ENCODE measurements at regions not wholly inside any gene's neighbourhood (a gene's known extent, or its start where the extent isn't known, plus 50 kb on each side); places are given as distances from the start of the nearest gene placed in this dataset.

DNA sequence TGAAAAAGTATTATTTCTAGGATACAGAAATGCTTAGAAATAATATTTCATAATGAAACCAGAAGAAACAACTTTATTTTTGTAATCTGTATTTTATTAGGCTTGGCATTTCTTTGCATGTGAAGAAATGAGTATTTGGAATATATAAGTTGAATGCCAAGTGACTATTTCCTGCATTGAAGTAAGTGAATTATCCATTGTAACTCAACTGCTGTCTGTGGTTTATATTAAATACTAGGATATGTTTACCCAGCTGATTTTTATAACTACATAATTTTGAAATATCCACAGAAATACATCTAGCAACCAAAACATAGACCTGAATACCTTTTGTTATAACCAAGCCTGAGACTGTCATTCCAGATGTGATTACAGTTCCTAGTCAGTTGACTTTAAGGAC is 207.6 kb downstream of the THBS2 start:
- Histone ChIP-seq H3K4me3 (no peak overlapping the region), H3K27ac (no peak overlapping the region), H3K36me3 (no peaks in the 10 kb centered on the region), H3K9me3 (no peaks in the 10 kb centered on the region), H3K4me1 (peaks cover 0 to 17% (median 0%) of the 10 kb centered on the region in 3 donors), H3K27me3 (no peaks in the 10 kb centered on the region)
- TF ChIP-seq, protein P1, sequence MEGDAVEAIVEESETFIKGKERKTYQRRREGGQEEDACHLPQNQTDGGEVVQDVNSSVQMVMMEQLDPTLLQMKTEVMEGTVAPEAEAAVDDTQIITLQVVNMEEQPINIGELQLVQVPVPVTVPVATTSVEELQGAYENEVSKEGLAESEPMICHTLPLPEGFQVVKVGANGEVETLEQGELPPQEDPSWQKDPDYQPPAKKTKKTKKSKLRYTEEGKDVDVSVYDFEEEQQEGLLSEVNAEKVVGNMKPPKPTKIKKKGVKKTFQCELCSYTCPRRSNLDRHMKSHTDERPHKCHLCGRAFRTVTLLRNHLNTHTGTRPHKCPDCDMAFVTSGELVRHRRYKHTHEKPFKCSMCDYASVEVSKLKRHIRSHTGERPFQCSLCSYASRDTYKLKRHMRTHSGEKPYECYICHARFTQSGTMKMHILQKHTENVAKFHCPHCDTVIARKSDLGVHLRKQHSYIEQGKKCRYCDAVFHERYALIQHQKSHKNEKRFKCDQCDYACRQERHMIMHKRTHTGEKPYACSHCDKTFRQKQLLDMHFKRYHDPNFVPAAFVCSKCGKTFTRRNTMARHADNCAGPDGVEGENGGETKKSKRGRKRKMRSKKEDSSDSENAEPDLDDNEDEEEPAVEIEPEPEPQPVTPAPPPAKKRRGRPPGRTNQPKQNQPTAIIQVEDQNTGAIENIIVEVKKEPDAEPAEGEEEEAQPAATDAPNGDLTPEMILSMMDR (IDR thresholded peaks at IDR 0.05) = no peak
- no peak for TF ChIP-seq EP300 (IDR thresholded peaks at IDR 0.05)
- no peak for TF ChIP-seq POLR2A (IDR thresholded peaks at IDR 0.05)
- TF ChIP-seq POLR2AphosphoS5 (IDR thresholded peaks at IDR 0.05) = no peak
- no peak for ATAC-seq

DNA sequence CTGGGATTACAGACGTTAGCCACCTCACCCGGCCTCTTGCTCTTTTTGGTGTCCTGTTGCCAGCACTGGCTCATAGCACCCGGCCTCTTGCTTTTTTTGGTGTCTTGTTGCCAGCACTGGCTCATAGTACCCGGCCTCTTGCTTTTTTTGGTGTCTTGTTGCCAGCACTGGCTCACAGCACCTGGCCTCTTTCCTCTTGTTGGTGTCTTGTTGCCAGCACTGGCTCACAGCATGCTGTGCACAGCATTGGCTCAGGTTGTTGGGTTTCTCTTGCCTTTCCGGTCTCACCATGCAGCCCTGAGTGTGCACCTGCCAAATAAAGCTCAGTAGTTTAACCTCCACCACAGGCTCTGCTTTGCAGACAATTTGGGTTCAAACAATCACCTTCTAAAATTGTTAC is 208.2 kb downstream of the THBS2 start:
- H3K4me1 ChIP-seq = peaks cover 0 to 17% (median 0%) of the 10 kb centered on the region in 3 donors
- WGBS, 2 donors (ENCODE audit: low coverage in 1 of 2) = 30 to 53% methylated on average over 4 to 5 of the region's 5 CpGs
- ATAC-seq = no peak
- H3K27me3 ChIP-seq = no peaks in the 10 kb centered on the region
- H3K27ac ChIP-seq = no peak overlapping the region
- H3K4me3 ChIP-seq = no peak overlapping the region
- no peaks in the 10 kb centered on the region for H3K9me3 ChIP-seq
- TF ChIP-seq POLR2AphosphoS5 (IDR thresholded peaks at IDR 0.05) = no peak
- TF ChIP-seq, protein P1 (IDR thresholded peaks at IDR 0.05) = no peak
- TF ChIP-seq EP300 (IDR thresholded peaks at IDR 0.05) = no peak
- no peak for TF ChIP-seq POLR2A (IDR thresholded peaks at IDR 0.05)
- no peaks in the 10 kb centered on the region for H3K36me3 ChIP-seq

DNA sequence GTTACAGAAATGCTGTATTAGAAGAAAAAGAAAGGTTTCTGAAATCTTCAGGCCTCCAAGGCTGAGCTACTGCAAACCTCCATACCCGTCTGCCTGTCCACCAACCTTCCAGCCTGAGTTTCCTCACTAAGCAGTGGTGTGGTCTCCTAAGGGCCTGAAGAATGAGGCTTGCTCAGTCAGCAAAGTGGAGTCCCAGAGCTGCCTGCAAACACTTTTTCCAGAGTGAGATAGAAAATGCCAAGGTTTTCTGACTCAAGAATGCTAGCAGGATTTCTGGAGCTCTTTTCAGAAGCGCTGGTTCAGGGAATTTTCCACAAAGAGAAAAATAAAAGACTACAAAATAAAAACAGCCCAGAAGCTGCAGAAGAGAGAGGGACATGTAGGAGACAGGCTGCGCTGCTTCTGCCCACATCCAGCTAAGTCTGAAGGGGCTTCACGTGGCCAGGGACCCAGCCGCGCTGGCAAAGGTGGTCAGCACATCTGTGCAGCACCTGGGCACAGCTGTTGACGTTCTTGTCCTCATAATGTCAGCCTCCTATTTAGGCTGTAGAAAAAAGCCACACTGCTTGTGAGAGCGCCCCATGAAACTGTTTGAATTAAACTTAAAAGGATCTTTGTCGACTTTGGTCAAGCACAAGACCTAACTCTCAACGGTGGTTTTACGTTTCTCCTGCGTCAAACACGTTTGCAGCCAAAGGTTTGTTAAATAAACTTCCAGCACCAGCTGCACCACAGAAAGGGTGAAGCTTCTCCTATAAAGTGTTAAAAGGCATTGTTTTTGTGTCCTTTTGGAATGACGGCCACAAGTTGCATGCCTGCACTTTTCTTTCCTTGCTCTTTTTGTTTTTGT is 209.0 kb downstream of the THBS2 start:
- no peak overlapping the region for H3K4me3 ChIP-seq
- TF ChIP-seq, protein P1 (IDR thresholded peaks at IDR 0.05) = no peak
- TF ChIP-seq POLR2AphosphoS5 (IDR thresholded peaks at IDR 0.05) = no peak
- H3K36me3 ChIP-seq = no peaks in the 10 kb centered on the region
- no peaks in the 10 kb centered on the region for H3K9me3 ChIP-seq
- ATAC-seq = no peak
- WGBS, 2 donors (ENCODE audit: low coverage in 1 of 2) = 62 to 74% methylated on average over 11 to 14 of the region's 14 CpGs
- H3K27ac ChIP-seq = peak overlapping the region in 2 of 4 donors; percentile 30 to 31
- H3K27me3 ChIP-seq = no peaks in the 10 kb centered on the region
- H3K4me1 ChIP-seq = peaks cover 0 to 17% (median 0%) of the 10 kb centered on the region in 3 donors

DNA sequence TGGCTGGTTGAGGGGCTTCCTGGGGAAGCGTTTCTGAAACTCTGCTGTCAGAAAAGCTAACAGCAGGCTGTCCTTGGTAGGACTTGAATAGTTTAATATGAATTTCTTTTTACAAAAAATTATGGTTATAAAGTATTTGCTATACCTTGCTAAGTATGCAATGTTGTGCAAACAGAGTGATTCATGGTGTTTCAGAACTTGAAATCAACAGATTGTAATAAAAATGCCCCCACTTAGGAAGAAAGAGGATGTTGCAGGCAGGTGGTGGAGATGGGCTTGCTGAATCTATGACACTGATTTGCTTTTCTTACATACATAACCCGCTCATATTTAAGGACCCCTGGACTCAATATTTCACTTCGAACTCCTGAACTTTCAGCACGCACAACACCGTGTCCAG is 211.6 kb downstream of the THBS2 start:
- WGBS, 2 donors (ENCODE audit: low coverage in 1 of 2) = 67 to 98% methylated on average over 1 to 5 of the region's 5 CpGs
- Histone ChIP-seq H3K9me3 (peaks cover 0 to 5% (median 0%) of the 10 kb centered on the region in 3 donors), H3K27ac (no peak overlapping the region), H3K36me3 (no peaks in the 10 kb centered on the region), H3K4me3 (no peak overlapping the region), H3K27me3 (no peaks in the 10 kb centered on the region), H3K4me1 (peaks cover 0 to 17% (median 0%) of the 10 kb centered on the region in 3 donors)
- TF ChIP-seq POLR2AphosphoS5 (IDR thresholded peaks at IDR 0.05) (no peak), EP300 (IDR thresholded peaks at IDR 0.05) (no peak), POLR2A (IDR thresholded peaks at IDR 0.05) (no peak)
- TF ChIP-seq, protein P1 (IDR thresholded peaks at IDR 0.05) = no peak
- ATAC-seq = no peak

DNA sequence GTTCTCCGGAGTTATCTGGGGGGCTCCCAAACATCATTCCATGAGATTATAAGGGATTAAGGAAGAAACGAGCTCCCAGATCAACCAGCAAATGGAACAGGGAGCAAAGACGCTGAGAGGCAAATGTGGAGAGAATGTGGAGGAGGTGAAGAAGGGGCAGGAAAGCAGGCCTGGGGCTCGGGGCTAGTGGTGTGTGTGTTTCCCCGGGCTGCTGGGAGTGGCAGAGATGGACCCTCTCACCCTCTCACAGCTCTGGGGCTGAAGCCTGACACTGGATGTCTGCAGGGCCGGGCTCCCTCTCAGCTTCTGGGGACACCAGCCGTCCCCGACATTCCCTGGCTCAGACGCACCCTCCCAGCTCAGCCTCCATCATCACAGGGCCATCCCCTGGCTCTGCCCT is 212.6 kb downstream of the THBS2 start:
- 80% methylated on average over 1 of the region's 9 CpGs; no CpG with 5 or more reads in 1 of the 2 donors for WGBS, 2 donors (ENCODE audit: low coverage in 1 of 2)
- no peak for TF ChIP-seq POLR2AphosphoS5 (IDR thresholded peaks at IDR 0.05)
- TF ChIP-seq POLR2A (IDR thresholded peaks at IDR 0.05) = no peak
- TF ChIP-seq EP300 (IDR thresholded peaks at IDR 0.05) = no peak
- TF ChIP-seq, protein P1 (IDR thresholded peaks at IDR 0.05) = no peak
- H3K4me3 ChIP-seq = no peak overlapping the region
- H3K36me3 ChIP-seq = no peaks in the 10 kb centered on the region
- ATAC-seq = no peak
- H3K27me3 ChIP-seq = no peaks in the 10 kb centered on the region
- no peak overlapping the region for H3K27ac ChIP-seq
- peaks cover 0 to 17% (median 0%) of the 10 kb centered on the region in 3 donors for H3K4me1 ChIP-seq
- peaks cover 0 to 5% (median 0%) of the 10 kb centered on the region in 3 donors for H3K9me3 ChIP-seq

Data from gastroesophageal sphincter (tissue), 4 donors.